T-cell (primary cell): ENCODE measurements at regions not wholly inside any gene's neighbourhood (a gene's known extent, or its start where the extent isn't known, plus 50 kb on each side); places are given as distances from the start of the nearest gene placed in this dataset.

Experiments
- ATAC-seq, 4 experiments: fragments of 200-7000 bp in 3 of 4; fragments of 150-1000 bp in 1 of 4; cut with Tn5 transposase; replicated peaks in 1 of 4; 1 replicate in 3 of 4; 2 replicates in 1 of 4; pipeline ENCODE4 v1.10.0; 2021; ENCODE audit warnings: moderate library complexity in 3 of 4, mild to moderate bottlenecking in 2 of 4, moderate number of reproducible peaks in 1 of 4
- CTCF ChIA-PET, 2 donors: fragments of 300-600 bp; sonication (Branson Sonifier 250); formaldehyde crosslinking; loops; one replicate each; lab custom pipeline; 2022; ENCODE audit warnings: antibody characterized with exemption in 2 of 2; lab: Charles Lee
- POLR2A ChIA-PET, 2 donors: fragments of 300-600 bp; sonication (Branson Sonifier 250); formaldehyde crosslinking; loops; one replicate each; lab custom pipeline; 2022; ENCODE audit warnings: antibody characterized with exemption in 2 of 2; lab: Charles Lee
- DNase-seq, 35 experiments: peaks; one replicate each; pipeline versions ENCODE4 v3.0.0 to v3.0.0-alpha.2; 2013 to 2023
- H3K27ac ChIP-seq: one replicate; pipeline ENCODE4 v1.5.1; 2013; ENCODE audit warnings: low read length
- H3K27me3 ChIP-seq, 2 experiments: replicated peaks in 1 of 2; 1 replicate in 1 of 2; 2 replicates in 1 of 2; pipeline versions ENCODE4 v1.6.1 to v1.7.0; 2013; ENCODE audit warnings: low read length in 1 of 2, mixed read lengths in 1 of 2; ENCODE audit not compliant: control insufficient read depth in 2 of 2, insufficient read depth in 2 of 2; ENCODE audit errors: extremely low read depth in 1 of 2
- H3K36me3 ChIP-seq, 2 donors: 1 replicate in 1 of 2; 2 replicates in 1 of 2; pipeline versions ENCODE4 v1.6.1 to v1.7.0; 2013; ENCODE audit warnings: low read length in 1 of 2; ENCODE audit not compliant: control insufficient read depth in 2 of 2, insufficient read depth in 1 of 2; ENCODE audit errors: extremely low read depth in 1 of 2
- H3K4me1 ChIP-seq, 2 experiments: 1 replicate in 1 of 2; 2 replicates in 1 of 2; pipeline versions ENCODE4 v1.6.1 to v1.7.0; 2013; ENCODE audit warnings: low read length in 2 of 2, mixed read lengths in 1 of 2; ENCODE audit not compliant: insufficient read depth in 2 of 2, control insufficient read depth in 1 of 2; ENCODE audit errors: extremely low read depth in 1 of 2
- H3K4me3 ChIP-seq, 2 donors: 1 replicate in 1 of 2; 2 replicates in 1 of 2; pipeline versions ENCODE4 v1.5.1 to v1.7.0; 2013; ENCODE audit warnings: mild to moderate bottlenecking in 2 of 2, low read length in 1 of 2, moderate library complexity in 1 of 2; ENCODE audit not compliant: control insufficient read depth in 1 of 2; ENCODE audit errors: extremely low read depth in 1 of 2
- H3K9me3 ChIP-seq: 2 replicates; pipeline ENCODE4 v1.7.0; 2013
- H3K27ac Mint-ChIP-seq, 2 donors: one replicate each; pipeline ENCODE4 v1.8.0; 2020 to 2021; ENCODE audit warnings: mild to moderate bottlenecking in 2 of 2, mixed read lengths in 2 of 2
- H3K27me3 Mint-ChIP-seq, 2 donors: one replicate each; pipeline ENCODE4 v1.8.0; 2021 to 2022; ENCODE audit warnings: mixed read lengths in 2 of 2
- H3K36me3 Mint-ChIP-seq: one replicate; pipeline ENCODE4 v1.8.0; 2021; ENCODE audit warnings: mixed read lengths
- H3K4me1 Mint-ChIP-seq, 3 donors: one replicate each; pipeline ENCODE4 v1.8.0; 2020 to 2022; ENCODE audit warnings: mixed read lengths in 3 of 3, mild to moderate bottlenecking in 1 of 3
- H3K4me3 Mint-ChIP-seq, 3 donors: one replicate each; pipeline ENCODE4 v1.8.0; 2020 to 2022; ENCODE audit warnings: mild to moderate bottlenecking in 3 of 3, mixed read lengths in 3 of 3, moderate library complexity in 3 of 3
- H3K9me3 Mint-ChIP-seq, 3 donors: one replicate each; pipeline ENCODE4 v1.8.0; 2020 to 2022; ENCODE audit warnings: mixed read lengths in 3 of 3
- WGBS: methylation state at CpG from one replicate; pipeline ENCODE4 v1.1.5; 2013; ENCODE audit warnings: missing lambda C conversion rate; ENCODE audit not compliant: insufficient coverage; 5-methylcytosine and 5-hydroxymethylcytosine counted together

DNA sequence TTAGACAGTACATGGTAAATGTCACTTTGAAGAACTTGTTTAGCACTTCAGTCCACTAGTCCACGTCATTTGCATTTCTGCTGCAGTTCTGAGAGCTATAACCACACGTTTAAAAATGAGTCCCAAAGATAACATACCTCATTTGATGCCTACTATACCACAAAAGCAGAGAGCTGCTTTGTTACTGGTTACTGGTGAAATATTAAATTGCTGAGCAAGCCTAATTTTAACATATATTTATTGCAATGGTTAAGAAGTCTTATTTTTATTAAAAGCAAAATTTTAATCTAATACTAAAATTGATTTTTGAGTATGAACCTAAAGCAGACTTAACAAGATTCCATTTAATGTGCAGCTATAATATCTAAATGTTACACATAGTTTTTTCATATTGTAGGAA lies 1949.7 kb upstream of the PRR20A start:
- H3K27ac Mint-ChIP-seq, result no peak overlapping the region
- Histone ChIP-seq H3K36me3 (no peaks in the 10 kb centered on the region), H3K4me1 (no peaks in the 10 kb centered on the region), H3K9me3 (no peaks in the 10 kb centered on the region), H3K4me3 (no peak overlapping the region), H3K27me3 (no peaks in the 10 kb centered on the region), H3K27ac (no peak overlapping the region)
- no peaks in the 10 kb centered on the region for H3K4me1 Mint-ChIP-seq
- DNase-seq, result no peak
- H3K36me3 Mint-ChIP-seq, result no peaks in the 10 kb centered on the region
- ATAC-seq, result no peak
- ChIA-PET CTCF (no interaction called here), POLR2A (no interaction called here)
- no peak overlapping the region for H3K4me3 Mint-ChIP-seq
- no peaks in the 10 kb centered on the region for H3K27me3 Mint-ChIP-seq
- WGBS, result no CpG with 5 or more reads among the region's 2 CpGs
- H3K9me3 Mint-ChIP-seq, result peaks cover 0 to 32% (median 7%) of the 10 kb centered on the region in 3 donors

DNA sequence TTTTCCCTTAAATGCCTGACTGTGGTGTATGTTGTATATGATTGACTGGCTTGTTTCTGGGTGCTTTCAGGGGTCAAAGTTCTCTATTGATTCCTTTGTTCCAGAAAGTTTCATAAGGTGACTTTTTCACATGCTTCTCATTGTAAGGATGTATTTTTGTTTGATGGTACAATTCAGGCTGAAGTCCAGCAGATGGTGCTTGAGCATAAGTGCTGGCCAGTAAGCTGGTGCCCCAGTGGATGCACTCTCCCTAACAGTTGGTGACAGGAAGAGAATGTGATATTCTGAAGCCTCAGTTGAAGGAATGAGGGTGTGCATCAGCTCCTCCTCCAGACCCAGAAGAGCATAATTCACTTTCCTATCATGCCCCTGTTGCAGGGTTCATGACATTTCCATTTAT lies 1941.6 kb upstream of the PRR20A start:
- H3K27ac Mint-ChIP-seq, result no peak overlapping the region
- H3K4me1 Mint-ChIP-seq, result no peaks in the 10 kb centered on the region
- no peak overlapping the region for H3K4me3 Mint-ChIP-seq
- H3K9me3 Mint-ChIP-seq, result peaks cover 4 to 41% (median 23%) of the 10 kb centered on the region in 3 donors
- no peak for DNase-seq
- ChIA-PET POLR2A (no interaction called here), CTCF (no interaction called here)
- H3K27me3 Mint-ChIP-seq, result no peaks in the 10 kb centered on the region
- Histone ChIP-seq H3K36me3 (no peaks in the 10 kb centered on the region), H3K4me3 (no peak overlapping the region), H3K27me3 (no peaks in the 10 kb centered on the region), H3K27ac (no peak overlapping the region), H3K9me3 (peaks cover 2% of the 10 kb centered on the region), H3K4me1 (no peaks in the 10 kb centered on the region)
- H3K36me3 Mint-ChIP-seq, result no peaks in the 10 kb centered on the region
- ATAC-seq, result no peak

DNA sequence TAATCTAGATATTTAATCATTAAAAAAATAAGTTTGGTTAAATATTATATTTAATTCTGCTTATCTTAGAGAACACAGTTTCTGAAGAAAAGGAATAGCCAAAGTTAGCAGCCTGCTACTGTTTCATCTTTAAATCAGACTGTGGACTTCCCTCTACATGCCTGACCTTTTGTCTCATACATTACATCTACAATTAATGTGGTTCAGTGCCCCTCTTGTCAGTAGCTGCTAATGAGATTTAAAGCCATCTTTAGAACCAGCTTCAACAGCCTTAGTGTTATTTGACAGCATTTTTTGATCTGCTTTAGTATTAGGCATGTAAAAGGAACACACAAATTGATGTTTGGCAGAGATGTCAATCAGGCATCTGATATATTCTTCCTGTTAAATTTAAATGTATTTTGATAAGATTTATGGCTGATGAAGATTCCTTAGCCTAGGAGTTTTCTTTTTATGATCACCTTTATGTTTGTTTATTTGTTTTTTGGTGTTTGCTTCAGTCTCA lies 1925.8 kb upstream of the PRR20A start:
- H3K9me3 ChIP-seq, result no peaks in the 10 kb centered on the region
- H3K36me3 ChIP-seq, result no peaks in the 10 kb centered on the region
- H3K27me3 ChIP-seq, result no peaks in the 10 kb centered on the region
- Mint-ChIP-seq H3K4me1 (no peaks in the 10 kb centered on the region), H3K27me3 (no peaks in the 10 kb centered on the region), H3K27ac (no peak overlapping the region), H3K9me3 (peaks cover 1 to 5% (median 2%) of the 10 kb centered on the region in 3 donors), H3K36me3 (no peaks in the 10 kb centered on the region), H3K4me3 (no peak overlapping the region)
- H3K4me3 ChIP-seq, result no peak overlapping the region
- DNase-seq (no peak), ATAC-seq (no peak)
- no peak overlapping the region for H3K27ac ChIP-seq
- POLR2A ChIA-PET, result no interaction called here
- CTCF ChIA-PET, result no interaction called here
- no peaks in the 10 kb centered on the region for H3K4me1 ChIP-seq

DNA sequence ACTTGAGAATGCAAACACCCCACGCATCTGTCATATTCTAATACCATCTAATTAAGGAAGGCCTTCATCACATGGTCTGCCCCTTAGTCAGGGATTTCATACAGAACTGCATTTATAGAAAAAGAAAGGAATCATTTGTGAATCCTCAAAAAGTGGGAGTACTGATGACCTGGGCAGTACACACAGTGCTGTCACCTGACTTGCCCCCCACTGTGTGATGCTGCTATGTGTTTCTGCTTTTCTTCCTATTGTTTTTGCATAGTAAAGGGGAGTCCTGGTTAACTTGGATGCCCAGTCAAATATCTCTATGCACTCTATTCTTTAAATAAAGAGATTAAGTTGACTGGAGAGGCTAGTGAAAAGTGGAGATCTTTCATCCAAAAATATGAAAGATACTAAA lies 1921.2 kb upstream of the PRR20A start:
- no peaks in the 10 kb centered on the region for H3K27me3 Mint-ChIP-seq
- POLR2A ChIA-PET, result no interaction called here
- CTCF ChIA-PET, result no interaction called here

DNA sequence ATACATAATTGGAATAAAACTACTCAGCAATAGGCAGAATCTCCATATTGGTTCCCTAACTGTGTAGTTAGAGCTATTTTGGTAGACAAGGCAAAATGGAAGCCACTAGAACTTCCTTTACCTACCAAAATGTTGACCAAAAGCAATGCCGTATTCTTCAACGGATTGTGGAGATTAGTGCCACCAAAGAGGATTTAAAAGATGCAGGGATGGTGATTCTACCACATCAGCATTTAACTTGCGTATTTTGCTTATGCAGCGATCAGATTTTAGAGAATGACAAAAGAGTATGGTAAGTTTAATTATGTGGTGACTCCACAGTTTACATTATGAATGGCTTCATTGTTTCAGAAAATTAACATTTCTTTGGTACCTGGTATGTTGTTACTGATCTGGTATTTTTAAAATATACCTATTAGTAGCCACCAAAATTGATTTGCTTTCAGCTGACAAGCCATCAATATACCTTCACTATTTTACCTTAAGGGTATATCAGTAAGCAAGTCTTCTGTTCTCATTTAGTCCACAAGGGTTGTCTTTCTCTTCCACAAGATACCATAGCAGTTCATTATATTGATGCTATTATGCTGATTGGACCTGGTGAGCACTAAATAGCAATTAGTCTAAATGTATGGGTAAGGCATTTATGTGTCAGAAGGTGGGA lies 1910.7 kb upstream of the PRR20A start:
- H3K4me3 ChIP-seq, result no peak overlapping the region
- H3K4me1 ChIP-seq, result no peaks in the 10 kb centered on the region
- no peaks in the 10 kb centered on the region for H3K27me3 ChIP-seq
- no peaks in the 10 kb centered on the region for H3K9me3 ChIP-seq
- Mint-ChIP-seq H3K9me3 (peaks cover 8 to 21% (median 11%) of the 10 kb centered on the region in 3 donors), H3K27me3 (no peaks in the 10 kb centered on the region), H3K4me1 (no peaks in the 10 kb centered on the region), H3K27ac (no peak overlapping the region), H3K4me3 (no peak overlapping the region), H3K36me3 (no peaks in the 10 kb centered on the region)
- DNase-seq (no peak), ATAC-seq (no peak)
- ChIA-PET CTCF (no interaction called here), POLR2A (no interaction called here)
- H3K27ac ChIP-seq, result no peak overlapping the region
- no CpG with 5 or more reads among the region's 4 CpGs for WGBS
- H3K36me3 ChIP-seq, result no peaks in the 10 kb centered on the region

More for the DNA sequence above, 1921.2 kb upstream of the PRR20A start:
- Mint-ChIP-seq H3K27ac (no peak overlapping the region), H3K9me3 (peaks cover 0 to 8% (median 7%) of the 10 kb centered on the region in 3 donors), H3K4me3 (no peak overlapping the region), H3K4me1 (no peaks in the 10 kb centered on the region), H3K36me3 (no peaks in the 10 kb centered on the region)
- Histone ChIP-seq H3K4me1 (no peaks in the 10 kb centered on the region), H3K27me3 (no peaks in the 10 kb centered on the region), H3K27ac (no peak overlapping the region), H3K4me3 (no peak overlapping the region), H3K9me3 (no peaks in the 10 kb centered on the region), H3K36me3 (no peaks in the 10 kb centered on the region)
- ATAC-seq (no peak), DNase-seq (no peak)
- WGBS, result no CpG with 5 or more reads among the region's 1 CpG

DNA sequence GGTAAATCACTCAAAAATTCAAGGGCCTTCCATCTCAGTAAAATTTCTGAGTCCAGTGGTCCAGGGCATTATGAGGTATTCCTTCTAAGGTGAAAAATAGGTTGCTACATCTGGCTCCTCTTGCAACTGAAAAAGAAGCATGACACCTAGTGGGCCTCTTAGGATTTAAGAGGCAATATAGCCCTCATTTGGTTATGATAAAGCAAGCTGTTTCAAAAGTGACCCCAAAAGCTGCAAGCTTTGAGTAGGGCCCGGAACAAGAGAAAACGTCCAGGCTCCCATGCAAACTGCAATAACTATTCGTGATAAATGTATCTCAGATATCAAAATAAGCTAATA lies 1910.2 kb upstream of the PRR20A start:
- ATAC-seq (no peak), DNase-seq (no peak)
- H3K27ac ChIP-seq, result no peak overlapping the region
- no peaks in the 10 kb centered on the region for H3K4me1 ChIP-seq
- no CpG with 5 or more reads among the region's 3 CpGs for WGBS
- H3K4me1 Mint-ChIP-seq, result no peaks in the 10 kb centered on the region
- no peak overlapping the region for H3K27ac Mint-ChIP-seq
- ChIA-PET CTCF (no interaction called here), POLR2A (no interaction called here)
- no peaks in the 10 kb centered on the region for H3K27me3 Mint-ChIP-seq
- H3K36me3 ChIP-seq, result no peaks in the 10 kb centered on the region
- no peak overlapping the region for H3K4me3 ChIP-seq
- H3K27me3 ChIP-seq, result no peaks in the 10 kb centered on the region
- no peak overlapping the region for H3K4me3 Mint-ChIP-seq
- H3K9me3 ChIP-seq, result no peaks in the 10 kb centered on the region
- H3K9me3 Mint-ChIP-seq, result peaks cover 8 to 21% (median 11%) of the 10 kb centered on the region in 3 donors
- no peaks in the 10 kb centered on the region for H3K36me3 Mint-ChIP-seq

DNA sequence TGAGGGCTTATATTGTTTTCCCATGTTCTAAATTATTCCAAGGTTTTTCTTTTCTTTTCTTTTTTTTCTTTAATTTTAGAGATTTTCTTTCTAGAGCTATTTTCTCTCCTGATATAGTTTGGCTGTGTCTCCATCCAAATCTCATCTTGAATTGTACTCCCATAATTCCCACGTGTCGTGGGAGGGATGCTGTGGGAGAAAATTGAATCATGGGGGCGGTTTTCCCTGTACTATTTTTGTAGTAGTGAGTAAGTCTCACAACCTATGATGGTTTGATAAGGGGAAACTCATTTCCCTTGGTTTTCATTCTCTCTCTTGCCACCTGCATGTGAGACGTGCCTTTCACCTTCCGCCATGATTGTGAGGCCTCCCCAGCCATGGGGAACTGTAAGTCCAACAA lies 1906.4 kb upstream of the PRR20A start:
- Histone ChIP-seq H3K9me3 (no peaks in the 10 kb centered on the region), H3K36me3 (no peaks in the 10 kb centered on the region), H3K4me3 (no peak overlapping the region), H3K4me1 (no peaks in the 10 kb centered on the region), H3K27ac (no peak overlapping the region), H3K27me3 (no peaks in the 10 kb centered on the region)
- no peak for DNase-seq
- ChIA-PET CTCF (no interaction called here), POLR2A (no interaction called here)
- Mint-ChIP-seq H3K4me1 (no peaks in the 10 kb centered on the region), H3K36me3 (no peaks in the 10 kb centered on the region), H3K27ac (no peak overlapping the region), H3K27me3 (no peaks in the 10 kb centered on the region), H3K4me3 (no peak overlapping the region), H3K9me3 (peaks cover 17 to 28% (median 20%) of the 10 kb centered on the region in 3 donors)
- WGBS, result no CpG with 5 or more reads among the region's 5 CpGs
- no peak for ATAC-seq
